ENCODE measurements at regions not wholly inside any gene's neighbourhood (a gene's known extent, or its start where the extent isn't known, plus 50 kb on each side); places are given as distances from the start of the nearest gene placed in this dataset.

GRCh38 chrX:79089896-79090584 lies 54.4 kb upstream of the GPR174 start:
- TF ChIP-seq CTCF (conservative IDR thresholded peaks at IDR 0.05) = no peak
- Histone ChIP-seq H3K4me1 (ENCODE audit: control insufficient read depth, insufficient read depth, low read length) (no peaks in the 10 kb centered on the region), H3K36me3 (ENCODE audit: control insufficient read depth, insufficient read depth, low read length) (no peaks in the 10 kb centered on the region), H3K4me3 (ENCODE audit: low read length) (no peak overlapping the region), H3K27me3 (ENCODE audit: control insufficient read depth, insufficient read depth, low read length, poor library complexity, severe bottlenecking) (no peaks in the 10 kb centered on the region), H3K9ac (ENCODE audit: extremely low read depth, low read length, poor library complexity, severe bottlenecking) (no peak overlapping the region), H3K27ac (ENCODE audit: low read depth, low read length) (no peak overlapping the region), H3K9me3 (ENCODE audit: control insufficient read depth, low read length) (no peaks in the 10 kb centered on the region)
- Mint-ChIP-seq H3K4me1 (no peaks in the 10 kb centered on the region), H3K27ac (no peak overlapping the region), H3K9me3 (peaks cover 21% of the 10 kb centered on the region), H3K4me3 (no peak overlapping the region), H3K27me3 (ENCODE audit: insufficient read depth) (no peaks in the 10 kb centered on the region), H3K36me3 (ENCODE audit: low read depth) (no peaks in the 10 kb centered on the region)
- DNase-seq = no peak

GRCh38 chrX:79094075-79094832 lies 50.2 kb upstream of the GPR174 start:
- no peak overlapping the region for H3K4me3 ChIP-seq (ENCODE audit: low read length)
- no peaks in the 10 kb centered on the region for H3K36me3 Mint-ChIP-seq (ENCODE audit: low read depth)
- H3K27ac ChIP-seq (ENCODE audit: low read depth, low read length) = no peak overlapping the region
- H3K9ac ChIP-seq (ENCODE audit: extremely low read depth, low read length, poor library complexity, severe bottlenecking) = no peak overlapping the region
- no peaks in the 10 kb centered on the region for H3K4me1 Mint-ChIP-seq
- H3K9me3 ChIP-seq (ENCODE audit: control insufficient read depth, low read length) = no peaks in the 10 kb centered on the region
- H3K27ac Mint-ChIP-seq = no peak overlapping the region
- H3K4me1 ChIP-seq (ENCODE audit: control insufficient read depth, insufficient read depth, low read length) = no peaks in the 10 kb centered on the region
- DNase-seq = no peak
- H3K36me3 ChIP-seq (ENCODE audit: control insufficient read depth, insufficient read depth, low read length) = no peaks in the 10 kb centered on the region
- peaks cover 27% of the 10 kb centered on the region for H3K9me3 Mint-ChIP-seq
- H3K27me3 Mint-ChIP-seq (ENCODE audit: insufficient read depth) = no peaks in the 10 kb centered on the region
- WGBS, 2 experiments (ENCODE audit: insufficient coverage in 1 of 2, insufficient read length in 1 of 2) = 88% methylated on average over 4 of the region's 4 CpGs; no CpG with 5 or more reads in 1 of the 2 experiments
- no peak for TF ChIP-seq CTCF (conservative IDR thresholded peaks at IDR 0.05)
- no peak overlapping the region for H3K4me3 Mint-ChIP-seq
- H3K27me3 ChIP-seq (ENCODE audit: control insufficient read depth, insufficient read depth, low read length, poor library complexity, severe bottlenecking) = no peaks in the 10 kb centered on the region

All from endodermal cell (in vitro differentiated cells).